C4-2B (cell line): ENCODE measurements at regions not wholly inside any gene's neighbourhood (a gene's known extent, or its start where the extent isn't known, plus 50 kb on each side); places are given as distances from the start of the nearest gene placed in this dataset.

ENCODE experiments used
- H3K27ac ChIP-seq: fragments of 450-650 bp; 2 replicates; pipeline ENCODE4 v1.5.1; 2017
- ZFX ChIP-seq: fragments of 450-650 bp; IDR thresholded peaks from 2 replicates; pipeline ENCODE4 v1.6.1; 2017
- TF ChIP-seq, protein P1 (sequence below): fragments of 450-650 bp; conservative IDR thresholded peaks from 2 replicates; pipeline ENCODE4 v1.5.1; 2017; ENCODE audit warnings: mild to moderate bottlenecking

DNA sequence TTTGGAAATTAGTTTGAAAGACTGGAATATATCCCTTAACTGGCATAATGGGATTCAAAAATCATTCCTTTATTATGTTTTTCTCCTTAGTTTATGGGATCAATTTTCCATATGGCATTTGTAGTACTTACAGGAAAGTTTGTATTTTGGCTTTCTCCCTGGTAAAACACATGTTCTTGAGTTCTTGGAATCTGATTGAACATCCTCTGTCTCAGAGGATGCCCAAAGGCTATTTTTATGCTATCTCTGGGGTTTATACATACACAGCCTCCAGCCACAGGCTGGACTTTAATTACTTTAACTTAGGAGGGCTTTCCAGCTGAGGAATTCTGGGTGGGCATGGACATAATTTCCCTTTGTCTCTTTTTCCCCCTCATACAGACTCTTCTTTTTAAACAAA is 236.4 kb downstream of the HGF start:
- TF ChIP-seq, protein P1, sequence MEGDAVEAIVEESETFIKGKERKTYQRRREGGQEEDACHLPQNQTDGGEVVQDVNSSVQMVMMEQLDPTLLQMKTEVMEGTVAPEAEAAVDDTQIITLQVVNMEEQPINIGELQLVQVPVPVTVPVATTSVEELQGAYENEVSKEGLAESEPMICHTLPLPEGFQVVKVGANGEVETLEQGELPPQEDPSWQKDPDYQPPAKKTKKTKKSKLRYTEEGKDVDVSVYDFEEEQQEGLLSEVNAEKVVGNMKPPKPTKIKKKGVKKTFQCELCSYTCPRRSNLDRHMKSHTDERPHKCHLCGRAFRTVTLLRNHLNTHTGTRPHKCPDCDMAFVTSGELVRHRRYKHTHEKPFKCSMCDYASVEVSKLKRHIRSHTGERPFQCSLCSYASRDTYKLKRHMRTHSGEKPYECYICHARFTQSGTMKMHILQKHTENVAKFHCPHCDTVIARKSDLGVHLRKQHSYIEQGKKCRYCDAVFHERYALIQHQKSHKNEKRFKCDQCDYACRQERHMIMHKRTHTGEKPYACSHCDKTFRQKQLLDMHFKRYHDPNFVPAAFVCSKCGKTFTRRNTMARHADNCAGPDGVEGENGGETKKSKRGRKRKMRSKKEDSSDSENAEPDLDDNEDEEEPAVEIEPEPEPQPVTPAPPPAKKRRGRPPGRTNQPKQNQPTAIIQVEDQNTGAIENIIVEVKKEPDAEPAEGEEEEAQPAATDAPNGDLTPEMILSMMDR: no peak
- no peak for TF ChIP-seq ZFX

DNA sequence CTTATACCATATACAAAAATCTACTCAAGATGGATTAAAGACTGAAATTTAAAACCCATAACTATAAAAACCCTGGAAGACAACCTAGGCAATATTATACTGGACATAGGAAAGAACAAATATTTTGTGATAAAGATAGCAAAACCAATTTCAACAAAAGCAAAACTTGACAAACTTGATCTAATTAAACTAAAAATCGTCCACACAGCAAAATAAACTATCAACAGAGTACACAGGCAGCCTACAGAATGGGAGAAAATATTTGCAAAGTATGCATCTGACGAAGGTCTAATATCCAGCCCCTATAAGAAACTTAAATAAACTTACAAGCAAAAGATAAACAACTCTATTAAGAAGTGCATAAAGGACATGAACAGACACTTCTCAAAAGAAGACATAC is 240.1 kb downstream of the HGF start:
- TF ChIP-seq ZFX: no peak
- TF ChIP-seq, protein P1: no peak
- H3K27ac ChIP-seq: no peak overlapping the region

More for the DNA sequence above, 236.4 kb downstream of the HGF start:
- H3K27ac ChIP-seq: no peak overlapping the region

DNA sequence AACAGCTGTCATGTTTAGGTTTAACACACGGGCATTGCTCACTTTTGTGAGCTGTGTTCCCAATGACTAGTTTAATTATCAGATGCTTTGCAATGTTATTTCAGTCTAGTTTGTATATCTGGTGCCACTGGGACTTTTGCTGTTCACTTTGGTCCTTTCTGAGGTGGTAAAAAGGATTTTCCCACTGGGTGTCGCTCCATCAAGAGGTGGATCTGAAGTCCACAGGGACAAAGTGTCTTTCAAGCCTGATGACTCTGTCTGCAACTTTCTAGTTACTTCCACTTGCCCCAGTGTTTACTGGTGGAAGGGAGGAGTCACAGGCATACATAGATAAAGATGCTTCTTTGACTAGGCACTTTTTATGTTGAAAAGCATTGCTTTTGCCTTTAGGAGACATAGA is 242.2 kb downstream of the HGF start:
- TF ChIP-seq, protein P1: peak; percentile 56
- no peak for TF ChIP-seq ZFX
- no peak overlapping the region for H3K27ac ChIP-seq

DNA sequence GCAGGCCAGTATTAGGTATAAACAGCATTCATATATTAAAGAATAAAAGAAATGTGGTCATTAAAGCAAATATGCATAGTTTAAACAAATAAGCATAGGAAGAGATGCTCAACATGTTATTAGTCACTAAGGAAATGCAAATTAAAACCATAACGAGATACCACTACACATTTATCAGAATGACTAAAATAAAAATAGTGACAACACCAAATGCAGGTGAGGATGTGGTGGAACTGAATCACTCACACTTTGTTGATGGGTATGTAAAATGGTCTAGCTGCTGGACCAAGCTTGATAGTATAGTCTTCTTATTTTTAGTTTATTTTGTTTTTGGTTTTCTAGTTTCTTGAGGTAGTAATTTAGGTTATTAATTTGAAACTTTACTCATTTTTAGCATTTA is 242.9 kb downstream of the HGF start:
- TF ChIP-seq, protein P1: no peak
- TF ChIP-seq ZFX: no peak
- no peak overlapping the region for H3K27ac ChIP-seq

DNA sequence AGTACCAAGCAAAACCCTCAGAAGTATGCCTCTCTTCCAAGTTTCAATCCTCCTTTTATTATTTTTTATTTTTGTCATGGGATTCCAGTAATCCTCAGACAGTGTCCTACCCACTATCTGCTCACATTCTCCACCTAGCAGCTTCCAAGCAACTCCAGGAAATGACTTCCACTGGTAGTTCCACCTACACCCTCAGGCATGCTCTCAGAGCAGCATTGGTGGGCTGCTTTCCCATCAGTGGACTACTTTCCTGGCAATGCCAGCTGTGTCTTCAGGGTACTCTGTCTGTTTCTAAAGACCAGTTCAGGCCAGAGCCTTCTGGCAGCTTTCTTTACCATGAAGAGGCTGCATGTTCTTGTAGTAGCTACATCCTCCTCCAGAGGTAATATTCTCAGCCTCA is 244.0 kb downstream of the HGF start:
- TF ChIP-seq ZFX: no peak
- TF ChIP-seq, protein P1: no peak
- no peak overlapping the region for H3K27ac ChIP-seq

DNA sequence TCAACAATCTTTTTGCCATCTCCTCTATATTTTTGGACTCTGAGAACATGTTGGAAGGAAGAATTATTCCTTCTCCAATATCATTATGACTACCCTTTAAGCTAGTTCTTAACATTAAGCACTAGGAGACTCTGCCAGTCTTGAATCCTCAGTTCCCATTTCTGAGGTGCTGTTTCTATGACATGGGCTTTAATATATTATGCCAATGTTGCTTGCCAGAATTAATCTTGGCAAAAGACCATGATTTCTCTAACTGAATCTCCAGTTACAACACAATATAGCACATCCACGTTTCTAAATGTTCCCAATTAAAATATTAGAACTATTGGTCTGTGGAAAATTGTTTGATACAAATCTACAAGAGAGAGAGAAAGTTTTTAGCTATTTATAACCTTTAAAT is 250.0 kb downstream of the HGF start:
- H3K27ac ChIP-seq: no peak overlapping the region
- no peak for TF ChIP-seq ZFX
- TF ChIP-seq, protein P1: no peak

DNA sequence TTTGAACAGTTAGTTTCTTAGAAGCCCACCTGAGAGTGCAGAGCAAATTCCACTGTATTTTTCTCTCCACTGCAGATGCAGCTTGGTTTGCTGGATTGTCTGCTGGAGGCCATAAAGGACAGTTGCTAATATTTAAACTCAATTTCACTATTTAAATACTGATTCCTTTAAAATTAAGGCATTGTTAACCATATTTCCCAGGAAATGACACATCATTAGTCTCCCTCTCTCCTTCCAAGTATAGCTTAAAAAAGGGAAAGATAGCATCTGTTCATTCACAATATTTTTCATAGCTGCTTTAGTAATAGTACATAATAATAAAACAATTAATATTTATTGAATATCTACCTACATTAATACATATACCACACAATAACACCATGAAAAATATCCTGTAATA is 252.9 kb downstream of the HGF start:
- TF ChIP-seq, protein P1: no peak
- TF ChIP-seq ZFX: no peak
- H3K27ac ChIP-seq: no peak overlapping the region
